GM19025 (cell line): ENCODE measurements at regions not wholly inside any gene's neighbourhood (a gene's known extent, or its start where the extent isn't known, plus 50 kb on each side); places are given as distances from the start of the nearest gene placed in this dataset.
A peak's percentile ranks its signal among the peaks of the same experiment; 100 is the strongest.
"Not testable (repeated sequence)": the region's sequence is repeated elsewhere in the genome, so short reads cannot be mapped to it uniquely, and the experiment has no call there.

ENCODE experiments used
- ATAC-seq: cut with Tn5 transposase; IDR thresholded peaks from one replicate; pipeline ENCODE4 v1.9.1; 2021; ENCODE audit warnings: mild to moderate bottlenecking, low read depth, moderate library complexity; ENCODE audit not compliant: unreplicated experiment

DNA sequence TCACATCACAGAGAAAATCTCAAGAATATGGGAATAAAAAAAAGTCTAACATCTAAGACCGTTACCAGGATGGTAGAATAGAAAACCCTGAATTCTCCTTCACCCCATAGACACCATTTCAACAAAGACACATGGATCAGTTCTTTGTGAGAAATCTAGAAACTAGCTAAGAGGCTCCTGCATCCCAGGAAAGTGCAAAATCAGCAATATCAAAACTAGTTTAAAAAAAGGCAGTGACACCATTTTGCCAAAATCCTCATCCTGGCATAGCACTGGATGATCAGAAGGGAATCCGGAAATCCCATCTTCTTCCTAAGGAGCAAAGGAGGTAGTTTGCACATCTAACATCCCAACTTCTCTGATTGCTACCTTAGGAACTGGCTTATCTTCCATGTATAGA lies 88.9 kb upstream of the MAGEE2 start:
- no peak for ATAC-seq

DNA sequence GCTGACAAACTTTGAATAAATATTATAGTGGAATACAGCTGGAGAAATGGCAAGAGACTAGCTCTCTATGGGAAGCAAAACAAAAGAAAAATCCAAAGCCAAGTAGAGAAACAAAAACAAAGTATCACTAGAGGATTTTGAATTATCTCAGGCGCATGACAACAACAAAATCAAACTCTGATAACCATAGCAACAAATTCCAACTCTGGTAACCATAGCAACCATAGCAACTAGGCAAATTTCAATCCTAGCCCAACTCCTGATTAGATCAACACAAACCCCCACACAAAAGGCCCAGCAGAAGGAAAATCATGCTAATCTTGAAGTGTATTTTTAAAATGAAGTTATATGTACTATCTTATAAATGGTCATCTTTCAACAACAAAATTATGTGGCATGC lies 98.4 kb upstream of the MAGEE2 start:
- ATAC-seq, result no peak

DNA sequence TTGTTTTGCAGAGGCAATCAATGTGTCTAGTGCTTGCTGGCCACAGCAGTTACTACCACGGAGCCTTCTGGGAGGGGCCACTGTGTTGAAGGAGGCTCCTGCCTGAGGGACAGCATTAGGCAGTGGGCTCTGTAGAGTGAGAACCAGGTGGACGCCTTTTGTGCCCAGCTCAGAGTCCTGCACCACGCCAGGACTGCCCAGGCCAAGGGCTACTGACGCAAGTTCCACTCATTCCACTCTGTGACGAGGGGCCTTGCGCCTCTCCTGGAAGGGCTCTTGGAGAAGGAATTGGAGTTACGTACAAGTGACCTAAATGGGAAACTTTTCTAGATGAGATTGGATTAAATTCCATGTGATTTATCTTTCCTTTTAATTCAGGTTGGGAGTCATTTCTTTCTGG lies 102.8 kb upstream of the MAGEE2 start:
- no peak for ATAC-seq

DNA sequence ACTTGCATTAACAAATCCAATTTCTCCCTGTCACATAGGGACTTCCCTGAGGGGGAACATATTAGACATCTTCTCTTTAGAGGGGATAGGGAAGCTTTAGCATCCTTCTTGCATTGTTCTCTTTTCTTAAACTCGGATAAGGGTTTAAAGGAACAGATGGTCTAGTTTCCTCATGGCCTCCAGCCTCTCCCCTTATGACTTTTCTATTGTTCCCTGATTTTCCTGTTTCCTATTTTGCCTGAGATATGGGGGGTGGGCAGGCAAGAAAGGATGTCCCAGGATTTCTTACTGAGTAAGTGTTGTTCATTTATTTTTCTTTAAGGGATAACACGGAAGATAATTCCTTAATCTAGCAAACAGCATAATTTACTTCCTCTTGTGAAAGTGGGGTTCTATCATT lies 107.7 kb upstream of the MAGEE2 start:
- no peak for ATAC-seq

DNA sequence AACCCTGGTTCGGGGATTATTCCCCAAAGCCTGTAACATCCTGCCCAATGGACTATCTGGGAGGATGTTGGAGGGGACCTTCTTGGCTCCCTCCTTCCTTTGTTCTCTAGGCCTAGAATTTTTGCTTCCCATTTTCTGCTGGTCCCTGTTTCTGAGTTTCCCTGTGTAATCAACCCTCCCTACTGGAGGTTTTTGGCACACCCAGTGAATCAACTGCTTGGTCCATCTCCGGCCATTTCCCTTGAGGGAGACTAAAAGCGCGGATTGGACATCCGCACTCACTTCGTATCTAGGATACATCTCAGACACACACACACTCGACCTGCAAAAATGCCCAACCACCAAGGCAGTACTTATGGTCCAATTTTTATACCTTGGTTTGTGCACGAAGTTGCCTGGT lies 108.2 kb upstream of the MAGEE2 start:
- ATAC-seq, result no peak

DNA sequence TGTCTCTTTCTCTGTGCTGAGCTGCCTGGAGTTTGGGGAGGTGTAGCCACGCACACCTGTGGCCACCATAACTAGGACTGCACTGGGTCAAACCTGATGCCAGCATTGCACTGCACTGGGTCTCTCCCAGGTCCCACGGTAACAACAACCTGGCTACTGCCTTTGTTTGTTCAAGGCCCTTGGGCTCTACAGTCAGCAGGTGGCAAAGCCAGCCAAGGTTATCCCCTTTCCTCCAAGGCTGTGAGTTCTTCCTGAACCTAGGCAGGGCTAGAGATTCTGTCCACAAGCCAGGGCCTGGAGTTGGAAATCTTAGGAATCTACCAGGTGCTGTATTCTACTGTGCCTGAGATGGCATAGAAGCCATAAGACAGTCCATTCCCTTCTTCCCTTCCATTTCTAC lies 126.7 kb upstream of the MAGEE2 start:
- no peak for ATAC-seq

DNA sequence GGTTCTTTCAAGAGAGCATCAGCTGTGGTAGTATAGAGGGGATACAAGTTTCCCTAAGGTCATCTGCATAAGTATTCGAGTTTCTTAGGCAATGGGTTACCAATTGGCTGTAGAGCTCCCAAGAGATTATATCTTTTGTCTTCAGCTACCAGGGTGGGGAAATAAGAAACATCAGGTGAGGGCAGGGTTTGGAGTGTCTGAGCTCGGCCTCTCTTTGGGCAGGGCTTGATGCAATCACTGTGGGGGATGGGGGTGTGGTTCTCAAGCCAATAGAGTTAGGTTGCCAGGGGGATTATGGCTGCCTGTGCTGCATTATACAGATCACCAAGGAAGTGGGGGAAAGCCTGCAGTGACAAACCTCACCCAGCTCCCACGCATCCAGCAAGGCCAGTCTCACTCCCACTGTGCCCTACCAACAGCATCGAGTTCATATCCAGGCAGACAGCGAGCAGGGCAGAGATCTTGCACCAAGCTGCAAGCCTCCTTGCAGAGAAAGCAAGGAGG lies 172.1 kb upstream of the MAGEE2 start:
- ATAC-seq, result no peak

DNA sequence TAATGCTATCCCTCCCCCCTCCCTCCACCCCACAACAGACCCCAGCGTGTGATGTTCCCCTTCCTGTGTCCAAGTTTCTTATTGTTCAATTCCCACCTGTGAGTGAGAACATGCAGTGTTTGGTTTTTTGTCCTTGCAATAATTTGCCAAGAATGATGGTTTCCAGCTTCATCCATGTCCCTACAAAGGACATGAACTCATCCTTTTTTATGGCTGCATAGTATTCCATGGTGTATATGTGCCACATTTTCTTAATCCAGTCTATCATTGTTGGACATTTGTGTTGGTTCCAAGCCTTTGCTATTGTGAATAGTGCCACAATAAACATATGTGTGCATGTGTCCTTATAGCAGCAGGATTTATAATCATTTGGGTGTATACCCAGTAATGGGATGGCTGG lies 176.3 kb upstream of the MAGEE2 start:
- not testable (repeated sequence) for ATAC-seq

DNA sequence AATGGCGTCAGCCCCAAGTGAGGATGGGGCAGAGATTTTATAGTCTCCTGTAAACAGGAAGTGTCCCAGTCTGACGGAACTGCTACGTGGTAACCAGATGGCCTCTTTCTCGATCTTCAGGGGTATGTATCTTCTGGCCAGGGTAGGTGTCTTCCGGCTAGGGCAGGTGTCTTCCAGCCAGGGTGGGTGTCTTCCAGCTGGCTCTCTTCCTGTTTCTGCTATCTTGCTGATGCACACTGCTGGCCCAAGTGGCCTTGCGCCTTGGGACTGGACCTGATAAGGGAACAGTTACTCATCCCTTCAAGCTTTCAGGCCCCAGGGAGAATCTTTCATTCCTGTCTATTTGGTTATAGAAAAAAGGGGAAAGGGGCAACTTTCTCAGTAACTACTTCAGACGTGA lies 178.7 kb upstream of the MAGEE2 start:
- ATAC-seq, result no peak

DNA sequence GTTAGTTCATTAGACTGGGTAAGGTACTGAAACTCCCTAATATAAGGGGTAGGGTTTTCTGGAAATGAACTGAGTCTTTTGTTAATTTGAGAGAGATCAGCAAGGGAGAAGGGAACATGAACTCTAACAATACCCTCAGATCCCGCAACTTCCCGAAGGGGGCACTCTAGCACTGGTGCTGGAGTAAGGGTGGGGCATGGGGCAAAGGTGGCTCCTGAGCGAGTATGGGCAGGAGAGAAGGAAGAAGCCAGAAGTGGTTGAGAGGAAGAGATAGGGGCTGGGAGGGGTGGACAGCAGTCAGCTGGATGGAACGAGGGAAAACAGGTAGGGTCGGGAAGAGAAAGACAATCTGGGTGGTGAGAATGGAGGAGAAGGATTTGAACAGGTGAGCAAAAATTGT lies 183.2 kb upstream of the MAGEE2 start:
- ATAC-seq, result no peak

DNA sequence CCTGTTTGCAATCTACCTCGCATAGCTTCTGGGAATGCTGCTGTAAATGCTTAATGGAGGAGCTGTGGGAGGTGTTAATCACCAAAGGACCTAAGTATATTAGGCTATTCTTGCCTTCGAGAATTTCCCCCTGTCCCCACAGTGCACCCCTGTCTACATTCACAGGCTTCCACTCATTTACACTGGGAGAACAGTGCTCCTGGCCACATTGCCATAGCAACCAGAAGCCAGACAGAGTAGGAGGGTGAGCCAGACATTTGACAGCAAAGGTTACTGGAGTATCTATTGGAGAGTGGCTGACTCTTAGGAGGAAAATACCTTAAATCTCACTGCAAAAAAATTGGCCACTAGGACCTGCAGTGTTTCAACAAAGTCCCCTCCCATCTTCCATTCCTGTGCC lies 185.9 kb upstream of the PBDC1 start:
- ATAC-seq, result no peak

DNA sequence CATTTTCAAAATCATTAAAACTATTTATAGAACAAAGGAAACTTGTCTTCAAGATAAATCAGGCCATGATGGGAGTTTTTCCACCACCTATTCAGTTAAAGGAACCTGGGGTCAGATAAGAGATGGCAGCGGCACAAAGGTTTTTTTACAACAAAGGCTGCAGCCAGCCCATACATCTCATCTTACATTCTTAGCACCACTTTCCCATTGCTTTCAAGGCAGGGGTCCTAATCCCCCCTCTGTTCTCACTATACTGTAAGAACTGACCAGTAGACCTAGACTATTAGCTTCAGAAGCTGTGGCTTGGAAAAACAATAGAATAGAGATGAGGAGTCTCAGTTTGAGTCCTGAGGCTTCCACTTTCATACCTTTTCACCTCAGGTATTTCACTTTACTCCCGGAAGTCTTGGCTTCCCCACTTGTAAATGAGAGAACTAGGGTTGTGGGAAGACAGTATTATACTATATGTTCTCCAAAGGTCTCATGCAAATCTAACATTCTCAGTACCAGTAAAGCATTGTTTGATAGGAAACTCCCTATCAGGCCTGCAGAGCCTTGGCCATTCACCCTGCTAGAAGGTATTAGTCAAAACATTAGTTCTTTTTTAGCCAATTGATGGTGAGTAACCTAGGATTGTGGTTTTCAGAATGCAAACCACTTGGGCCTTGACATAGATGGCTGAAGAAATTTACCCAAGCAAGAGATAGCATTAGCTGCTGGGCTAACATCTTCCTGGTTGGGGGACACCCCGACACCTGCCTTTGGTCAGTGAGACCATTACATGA lies 182.9 kb upstream of the PBDC1 start:
- peak; percentile 75 for ATAC-seq

DNA sequence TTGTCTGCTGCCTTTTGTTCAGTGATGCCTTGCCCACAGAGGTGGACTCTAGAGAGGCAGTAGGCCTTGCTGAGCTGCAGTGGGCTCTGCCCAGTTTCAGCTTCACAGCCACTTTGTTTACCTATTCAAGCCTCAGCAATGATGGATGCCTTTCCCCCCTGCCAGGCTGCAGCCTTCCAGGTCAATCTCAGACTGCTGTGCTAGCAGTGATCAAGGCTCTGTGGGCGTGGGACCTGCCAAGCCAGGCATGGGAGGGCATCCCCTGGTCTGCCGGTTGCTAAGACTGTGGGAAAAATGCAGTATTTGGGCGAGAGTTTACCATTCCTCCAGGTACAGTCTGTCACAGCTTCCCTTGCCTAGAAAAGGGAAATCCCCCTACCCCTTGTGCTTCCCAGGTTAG lies 175.2 kb upstream of the PBDC1 start:
- ATAC-seq, result no peak

DNA sequence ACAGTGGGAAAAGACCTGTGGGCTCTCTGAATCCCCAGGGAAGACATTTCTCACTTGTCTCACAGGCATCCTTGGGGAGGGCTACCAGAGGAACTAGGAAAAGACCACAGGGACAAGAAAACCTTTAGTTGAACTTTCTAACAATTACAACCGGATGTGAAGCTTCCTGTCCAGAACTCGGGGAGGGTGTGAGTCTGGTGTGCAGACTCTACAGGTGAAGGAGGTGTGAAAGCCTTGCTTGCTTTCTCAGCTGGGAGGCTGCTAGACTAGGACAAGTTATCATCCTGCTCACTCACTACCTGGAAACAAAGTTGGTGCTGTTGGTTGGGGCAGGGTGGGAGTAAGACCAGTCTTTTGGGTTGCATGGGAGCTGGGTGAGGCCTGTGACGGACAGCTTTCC lies 158.5 kb upstream of the PBDC1 start:
- ATAC-seq, result no peak

DNA sequence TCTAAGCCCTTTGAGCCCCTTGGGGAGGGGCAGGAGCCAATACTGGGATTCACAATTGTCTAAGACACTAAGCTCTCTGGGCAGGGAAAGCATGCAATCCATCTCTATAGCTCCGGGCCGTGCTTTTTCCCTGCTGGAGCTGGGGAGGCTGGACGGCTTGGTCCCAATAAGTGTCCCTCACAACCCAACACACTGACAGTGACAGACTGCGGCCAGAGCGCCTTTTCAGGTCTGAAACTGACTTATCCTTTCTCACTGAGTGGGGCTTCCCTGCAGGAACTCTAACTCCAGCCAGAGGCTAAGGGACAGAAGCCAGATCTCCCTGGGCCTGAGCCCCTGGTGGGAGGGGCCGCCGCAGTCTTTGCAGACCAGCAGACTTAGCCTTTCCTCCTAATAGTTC lies 146.6 kb upstream of the PBDC1 start:
- no peak for ATAC-seq

DNA sequence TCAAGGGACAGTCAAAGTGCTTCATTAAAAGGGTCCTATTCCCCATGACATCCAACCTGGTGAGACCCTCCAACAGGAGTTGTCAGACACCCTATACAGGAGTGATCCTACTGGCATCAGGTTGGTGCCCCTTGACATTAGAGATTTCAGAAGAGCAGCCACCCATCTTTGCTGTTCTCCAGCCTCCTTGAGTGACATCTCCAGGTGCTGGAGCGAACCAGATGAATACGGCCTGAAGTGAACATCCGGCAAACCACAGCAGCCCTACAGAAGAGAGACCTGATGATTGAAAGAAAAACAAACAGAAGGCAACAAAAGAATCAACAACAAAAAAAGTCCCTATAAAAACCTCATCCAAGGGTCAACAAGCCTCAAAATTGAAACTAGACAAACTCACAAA lies 146.1 kb upstream of the PBDC1 start:
- ATAC-seq, result no peak

DNA sequence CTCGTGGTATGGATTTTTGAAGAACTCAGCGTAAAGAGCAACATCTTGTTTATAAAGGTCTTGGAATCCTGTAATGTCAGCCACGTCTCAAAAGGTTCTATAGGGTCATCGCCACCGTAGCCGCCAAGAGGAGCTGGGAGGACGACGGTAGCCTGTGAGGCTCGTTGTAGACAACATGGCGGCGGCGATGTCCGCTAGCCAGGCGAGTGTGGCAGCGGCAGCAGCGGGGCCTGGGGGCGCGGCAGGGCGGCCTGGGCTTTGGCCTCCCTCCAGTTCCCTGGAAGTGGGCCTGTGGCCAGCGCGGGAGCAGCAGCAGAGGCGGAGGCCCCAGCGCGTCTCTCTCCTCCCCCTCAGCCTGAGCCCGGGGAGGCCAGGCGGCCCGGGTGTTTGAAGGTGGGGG lies 143.5 kb upstream of the PBDC1 start:
- ATAC-seq, result no peak

DNA sequence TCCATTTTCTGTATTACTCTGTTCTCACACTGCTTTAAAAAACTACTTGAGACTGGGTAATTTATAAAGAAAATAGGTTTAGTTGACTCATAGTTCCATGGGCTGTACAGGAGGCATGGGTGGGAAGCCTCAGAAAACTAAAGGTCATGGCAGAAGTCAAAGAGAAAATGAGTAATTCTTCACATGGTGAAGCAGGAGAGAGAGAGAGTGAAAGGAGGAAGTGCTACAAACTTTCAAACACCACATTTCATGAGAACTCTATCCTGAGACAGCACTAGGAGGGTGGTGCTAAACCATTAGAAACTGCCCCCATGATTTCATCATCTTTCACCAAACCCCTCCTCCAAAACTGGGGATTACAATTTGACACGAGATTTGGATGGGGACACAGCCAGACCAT lies 108.0 kb upstream of the PBDC1 start:
- no peak for ATAC-seq

DNA sequence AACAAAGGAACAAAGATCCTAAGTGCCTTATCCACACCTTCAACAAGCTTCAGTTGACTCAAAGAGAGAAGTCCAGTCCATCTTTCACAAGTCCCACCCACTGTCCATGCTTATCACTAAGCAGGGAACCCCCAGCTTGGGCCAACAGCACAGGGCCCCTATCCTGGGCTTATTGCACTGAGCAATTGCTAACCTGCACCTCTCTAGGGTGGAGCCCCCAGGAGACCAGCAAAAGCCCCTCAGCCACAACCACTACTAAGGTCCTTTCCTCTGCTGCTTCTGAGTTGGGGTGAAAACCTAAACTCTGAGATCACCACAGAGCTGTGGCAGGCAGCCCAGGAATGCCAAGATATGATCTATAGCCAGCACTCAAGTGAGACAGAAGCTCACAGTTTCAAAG lies 96.7 kb upstream of the PBDC1 start:
- ATAC-seq, result no peak

DNA sequence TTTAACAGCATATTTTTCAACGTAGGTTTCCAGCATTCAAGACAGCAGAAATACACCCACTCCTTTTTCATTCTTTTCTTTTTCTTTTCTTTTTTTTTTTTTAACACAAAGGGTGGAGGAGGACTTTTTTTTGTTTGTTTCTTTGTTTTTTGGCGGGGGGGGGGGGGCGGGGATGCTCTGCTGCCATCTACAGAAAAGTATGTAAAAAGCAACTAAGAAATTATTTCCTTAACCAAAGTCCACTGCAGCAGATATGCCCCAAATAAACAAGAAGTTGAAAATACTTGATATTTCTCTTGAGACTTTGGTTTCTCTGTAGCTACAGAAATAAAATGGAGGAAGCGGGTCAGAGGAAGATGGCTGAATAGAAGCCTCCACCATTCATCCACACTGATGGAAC lies 63.2 kb upstream of the PBDC1 start:
- ATAC-seq, result no peak
